D721Med (cell line): ENCODE measurements at regions not wholly inside any gene's neighbourhood (a gene's known extent, or its start where the extent isn't known, plus 50 kb on each side); places are given as distances from the start of the nearest gene placed in this dataset.

ENCODE experiments used
- DNase-seq: peaks from one replicate; pipeline ENCODE4 v3.0.0; 2011; ENCODE audit warnings: low spot score; ENCODE audit not compliant: insufficient read length
- FAIRE-seq: peaks from 2 replicates; lab custom pipeline; 2011; peaks lifted over from hg19 to GRCh38; lab: Jason Lieb, UNC
- TF ChIP-seq, protein P1 (sequence below): IDR thresholded peaks from 2 replicates; pipeline ENCODE4 v1.5.1; 2012; ENCODE audit warnings: mild to moderate bottlenecking, control low read depth; ENCODE audit not compliant: insufficient read depth; ENCODE audit errors: missing control alignments

GRCh38 chrX:109928596-109929335 lies 74.1 kb upstream of the TMEM164 start:
- DNase-seq = no peak
- TF ChIP-seq, protein P1, sequence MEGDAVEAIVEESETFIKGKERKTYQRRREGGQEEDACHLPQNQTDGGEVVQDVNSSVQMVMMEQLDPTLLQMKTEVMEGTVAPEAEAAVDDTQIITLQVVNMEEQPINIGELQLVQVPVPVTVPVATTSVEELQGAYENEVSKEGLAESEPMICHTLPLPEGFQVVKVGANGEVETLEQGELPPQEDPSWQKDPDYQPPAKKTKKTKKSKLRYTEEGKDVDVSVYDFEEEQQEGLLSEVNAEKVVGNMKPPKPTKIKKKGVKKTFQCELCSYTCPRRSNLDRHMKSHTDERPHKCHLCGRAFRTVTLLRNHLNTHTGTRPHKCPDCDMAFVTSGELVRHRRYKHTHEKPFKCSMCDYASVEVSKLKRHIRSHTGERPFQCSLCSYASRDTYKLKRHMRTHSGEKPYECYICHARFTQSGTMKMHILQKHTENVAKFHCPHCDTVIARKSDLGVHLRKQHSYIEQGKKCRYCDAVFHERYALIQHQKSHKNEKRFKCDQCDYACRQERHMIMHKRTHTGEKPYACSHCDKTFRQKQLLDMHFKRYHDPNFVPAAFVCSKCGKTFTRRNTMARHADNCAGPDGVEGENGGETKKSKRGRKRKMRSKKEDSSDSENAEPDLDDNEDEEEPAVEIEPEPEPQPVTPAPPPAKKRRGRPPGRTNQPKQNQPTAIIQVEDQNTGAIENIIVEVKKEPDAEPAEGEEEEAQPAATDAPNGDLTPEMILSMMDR = no peak
- no peak for FAIRE-seq

DNA sequence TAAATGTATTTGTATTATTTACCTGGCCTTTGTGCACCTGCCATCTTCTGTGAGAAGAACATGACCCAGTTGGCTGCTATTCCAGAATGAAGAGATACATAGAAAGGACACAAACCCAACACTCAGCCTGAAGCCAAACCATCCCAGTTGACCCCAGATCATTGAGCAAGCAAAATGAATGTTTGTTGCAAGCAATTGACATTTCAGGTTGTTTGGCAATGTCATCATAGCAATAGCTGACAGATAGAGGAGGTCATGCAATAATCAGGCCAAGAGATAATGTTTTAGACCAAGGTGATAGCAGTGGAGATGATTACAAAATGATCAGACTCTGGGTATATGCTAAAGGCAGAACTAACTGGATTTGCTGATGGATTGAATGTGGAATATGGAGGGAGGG lies 71.2 kb upstream of the TMEM164 start:
- TF ChIP-seq, protein P1 = no peak
- no peak for FAIRE-seq

GRCh38 chrX:109934434-109934833 lies 68.5 kb upstream of the TMEM164 start:
- FAIRE-seq (no peak), DNase-seq (no peak)
- TF ChIP-seq, protein P1 = no peak

More for the DNA sequence above, 71.2 kb upstream of the TMEM164 start:
- DNase-seq = no peak

DNA sequence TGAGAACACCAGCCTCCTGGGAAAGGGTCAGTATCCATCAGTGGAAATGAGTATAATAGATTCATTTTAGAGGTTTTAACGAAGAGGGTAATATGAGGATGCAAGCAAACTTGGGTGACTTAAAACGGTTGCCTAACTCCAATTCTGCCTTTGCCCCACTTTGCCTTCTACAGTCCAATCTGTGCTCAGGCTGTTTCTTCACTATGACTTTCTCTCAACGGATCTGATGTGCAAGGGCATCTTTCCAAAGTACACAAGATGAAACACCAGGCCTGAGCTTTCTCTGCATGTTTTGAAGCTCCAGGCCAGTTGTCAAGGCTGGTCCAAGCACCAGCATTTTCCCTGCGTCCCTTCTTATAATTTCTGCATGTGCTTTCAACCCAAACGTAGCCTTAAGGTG lies 68.0 kb upstream of the TMEM164 start:
- no peak for DNase-seq
- no peak for FAIRE-seq
- TF ChIP-seq, protein P1 = no peak

DNA sequence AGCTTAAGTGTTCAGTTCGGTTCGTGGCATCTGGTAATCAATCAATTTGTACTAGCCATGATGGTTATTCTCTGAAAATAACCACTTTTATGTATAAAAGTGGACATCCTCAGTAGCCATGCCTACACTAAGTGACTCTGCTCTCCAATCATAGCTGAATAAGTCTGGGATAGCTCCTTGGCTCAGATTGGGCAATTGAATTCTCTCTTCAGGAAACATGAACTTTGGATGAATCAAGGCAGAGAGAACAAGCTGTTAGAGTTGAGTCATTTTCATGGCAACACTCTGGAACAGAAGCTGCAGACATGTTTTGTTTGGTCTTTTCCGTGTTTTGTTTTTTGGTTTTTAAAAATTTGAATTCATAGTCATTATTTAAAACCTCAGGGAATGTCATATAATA lies 66.8 kb upstream of the TMEM164 start:
- DNase-seq (no peak), FAIRE-seq (no peak)
- TF ChIP-seq, protein P1 = no peak

DNA sequence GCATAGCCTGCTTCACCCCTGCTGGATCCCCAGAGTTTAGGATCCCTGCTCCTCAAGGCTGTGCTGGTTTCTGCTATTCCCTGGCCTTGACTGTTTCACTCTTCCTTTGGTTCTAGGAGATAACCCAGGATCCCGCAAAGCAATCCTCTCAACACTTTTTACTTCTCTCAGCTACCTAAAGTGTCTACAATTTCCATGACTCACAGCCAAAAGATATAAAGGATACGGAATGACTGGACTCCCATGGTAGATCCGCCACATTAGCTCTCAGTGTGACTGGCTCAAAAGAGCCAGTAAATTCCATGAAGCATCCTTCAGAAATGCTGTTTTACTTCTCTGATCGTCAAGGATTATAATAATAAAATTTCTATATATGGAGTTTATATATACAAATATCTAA lies 66.3 kb upstream of the TMEM164 start:
- DNase-seq = no peak
- TF ChIP-seq, protein P1 = no peak
- no peak for FAIRE-seq

DNA sequence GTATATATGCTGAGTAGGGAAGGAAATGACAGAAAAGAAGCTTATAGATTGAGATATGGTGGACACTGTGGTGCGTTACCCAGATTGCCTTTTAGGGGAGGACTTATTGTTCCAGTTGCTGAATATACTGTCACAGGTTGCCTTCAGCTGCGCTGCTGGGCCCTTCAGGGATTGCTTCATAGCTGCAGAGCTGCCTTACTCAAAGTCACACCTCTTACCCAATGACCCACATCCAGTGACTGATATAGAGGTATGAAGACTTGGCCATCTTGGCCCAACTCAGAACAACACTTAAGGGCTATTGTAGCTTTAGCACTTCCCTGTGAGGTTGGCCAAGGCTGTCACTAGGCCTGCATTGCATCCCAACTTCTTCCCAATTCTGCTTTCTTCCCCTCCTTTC lies 63.4 kb upstream of the TMEM164 start:
- TF ChIP-seq, protein P1 = no peak
- DNase-seq = no peak

More for the DNA sequence above, 63.4 kb upstream of the TMEM164 start:
- FAIRE-seq = no peak
